ENCODE measurements at regions not wholly inside any gene's neighbourhood (a gene's known extent, or its start where the extent isn't known, plus 50 kb on each side); places are given as distances from the start of the nearest gene placed in this dataset.

GRCh38 chr2:105678346-105678745, 66.4 kb upstream of the NCK2 start:
- 78 to 92% (median 81%) methylated on average over 6 of the region's 6 CpGs for WGBS, 3 donors
- Histone ChIP-seq H3K27me3 (ENCODE audit: control insufficient read depth in 3 of 3, insufficient read depth in 3 of 3, low read length in 3 of 3) (peaks cover 0 to 3% (median 0%) of the 10 kb centered on the region in 3 donors), H3K4me1 (ENCODE audit: control insufficient read depth in 3 of 3, insufficient read depth in 2 of 3, low read depth in 1 of 3, low read length in 2 of 3) (no peaks in the 10 kb centered on the region), H3K9me3 (ENCODE audit: control insufficient read depth in 2 of 2, insufficient read depth in 1 of 2, low read depth in 1 of 2, low read length in 1 of 2) (no peaks in the 10 kb centered on the region), H3K4me3 (ENCODE audit: low read depth in 1 of 3, low read length in 3 of 3) (no peak overlapping the region), H3K36me3 (ENCODE audit: control insufficient read depth in 3 of 3, insufficient read depth in 2 of 3, low read depth in 1 of 3, low read length in 3 of 3) (no peaks in the 10 kb centered on the region), H3K27ac (ENCODE audit: low read depth in 1 of 3, low read length in 2 of 3) (no peak overlapping the region)
- no peak for FAIRE-seq
- no peak for DNase-seq

DNA sequence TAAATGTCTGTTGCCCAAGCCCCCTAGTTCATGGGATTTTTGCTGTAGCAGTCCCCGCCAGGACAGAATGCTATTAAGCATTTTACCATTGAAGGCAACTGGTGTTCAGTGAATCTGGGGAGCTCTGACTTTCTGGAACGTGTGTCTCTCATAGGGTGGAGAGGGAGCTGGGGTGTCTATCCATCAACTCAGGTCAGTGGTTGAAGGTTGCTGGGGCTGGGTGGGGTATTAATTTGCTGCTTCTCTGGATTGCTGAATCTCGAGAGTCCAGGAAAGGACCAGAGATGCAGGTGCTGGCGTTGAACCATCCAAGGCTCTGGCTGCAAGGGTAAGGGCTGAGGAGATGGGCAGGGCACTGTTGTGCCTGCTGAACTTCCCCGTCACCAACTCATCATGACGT, 66.8 kb upstream of the NCK2 start:
- H3K27ac ChIP-seq (ENCODE audit: low read depth in 1 of 3, low read length in 2 of 3), result no peak overlapping the region
- H3K27me3 ChIP-seq (ENCODE audit: control insufficient read depth in 3 of 3, insufficient read depth in 3 of 3, low read length in 3 of 3), result peaks cover 0 to 3% (median 0%) of the 10 kb centered on the region in 3 donors
- H3K4me3 ChIP-seq (ENCODE audit: low read depth in 1 of 3, low read length in 3 of 3), result no peak overlapping the region
- no peak for DNase-seq
- no peaks in the 10 kb centered on the region for H3K4me1 ChIP-seq (ENCODE audit: control insufficient read depth in 3 of 3, insufficient read depth in 2 of 3, low read depth in 1 of 3, low read length in 2 of 3)
- no peak for FAIRE-seq
- H3K9me3 ChIP-seq (ENCODE audit: control insufficient read depth in 2 of 2, insufficient read depth in 1 of 2, low read depth in 1 of 2, low read length in 1 of 2), result no peaks in the 10 kb centered on the region
- WGBS, 3 donors, result 84 to 90% (median 86%) methylated on average over 6 of the region's 6 CpGs
- no peaks in the 10 kb centered on the region for H3K36me3 ChIP-seq (ENCODE audit: control insufficient read depth in 3 of 3, insufficient read depth in 2 of 3, low read depth in 1 of 3, low read length in 3 of 3)

- 89 to 90% (median 89%) methylated on average over 4 of the region's 4 CpGs for WGBS, 3 donors
- no peak for DNase-seq
- no peaks in the 10 kb centered on the region for H3K9me3 ChIP-seq (ENCODE audit: control insufficient read depth in 2 of 2, insufficient read depth in 1 of 2, low read depth in 1 of 2, low read length in 1 of 2)
- FAIRE-seq, result no peak
- H3K27ac ChIP-seq (ENCODE audit: low read depth in 1 of 3, low read length in 2 of 3), result no peak overlapping the region
- peaks cover 0 to 3% (median 0%) of the 10 kb centered on the region in 3 donors for H3K27me3 ChIP-seq (ENCODE audit: control insufficient read depth in 3 of 3, insufficient read depth in 3 of 3, low read length in 3 of 3)
- H3K4me3 ChIP-seq (ENCODE audit: low read depth in 1 of 3, low read length in 3 of 3), result no peak overlapping the region
- no peaks in the 10 kb centered on the region for H3K36me3 ChIP-seq (ENCODE audit: control insufficient read depth in 3 of 3, insufficient read depth in 2 of 3, low read depth in 1 of 3, low read length in 3 of 3)
- no peaks in the 10 kb centered on the region for H3K4me1 ChIP-seq (ENCODE audit: control insufficient read depth in 3 of 3, insufficient read depth in 2 of 3, low read depth in 1 of 3, low read length in 2 of 3)
Observed at GRCh38 chr2:105675841-105676240, 68.9 kb upstream of the NCK2 start.

DNA sequence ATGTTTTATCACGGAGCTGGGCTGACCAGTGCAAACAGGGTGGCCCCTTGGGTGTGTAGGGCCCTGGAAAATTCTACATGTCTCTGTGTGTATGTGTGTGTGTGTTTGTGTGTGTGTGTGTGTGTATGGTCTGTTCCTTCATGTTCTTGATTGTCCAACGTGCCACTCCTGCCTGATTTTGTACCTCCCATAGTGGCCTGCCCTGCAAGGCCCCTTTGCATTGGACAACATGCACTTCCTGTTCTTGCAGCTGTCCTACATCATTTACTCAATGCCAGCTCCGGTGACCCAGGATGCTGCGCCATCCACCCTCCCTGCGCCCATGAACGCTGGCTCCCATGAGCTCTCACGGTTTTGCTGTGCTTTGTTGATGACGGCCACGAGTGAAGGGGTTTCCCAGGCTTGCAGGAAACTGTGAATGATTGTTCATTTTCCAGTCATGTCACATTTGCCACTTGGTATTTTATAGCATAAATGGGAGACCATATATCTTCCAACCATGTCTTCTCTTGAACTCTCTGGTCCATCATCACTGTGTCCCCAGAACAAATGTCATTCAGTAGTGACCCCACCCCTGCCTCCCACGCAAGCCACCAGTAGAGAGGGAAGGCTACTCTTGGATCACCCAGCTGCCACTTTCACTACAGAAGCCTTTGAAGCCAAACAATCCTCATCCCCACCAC, 69.7 kb upstream of the NCK2 start:
- 72 to 85% (median 75%) methylated on average over 10 of the region's 10 CpGs for WGBS, 3 donors
- no peak for FAIRE-seq

DNA sequence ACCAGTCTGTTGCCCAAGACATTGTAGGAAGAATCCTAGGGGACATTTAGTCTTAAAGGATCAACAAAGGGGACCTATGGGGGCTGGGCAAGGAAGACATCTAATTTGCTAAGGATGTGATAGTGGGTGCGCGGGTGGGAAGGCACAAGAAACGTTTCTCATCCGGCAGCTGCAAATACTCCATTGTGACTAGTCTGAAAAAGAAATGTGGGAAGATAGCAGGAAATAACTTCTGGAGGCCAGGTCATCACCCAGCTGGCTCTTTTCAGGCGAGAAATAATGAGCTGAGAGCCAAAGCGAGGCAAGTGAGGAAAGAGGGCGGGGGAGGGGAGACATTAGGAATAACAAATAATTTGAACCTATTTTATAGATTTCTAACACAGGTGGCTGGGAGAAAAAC, 70.3 kb upstream of the NCK2 start:
- 55 to 83% (median 76%) methylated on average over 7 of the region's 7 CpGs for WGBS, 3 donors
- Histone ChIP-seq H3K4me1 (ENCODE audit: control insufficient read depth in 3 of 3, insufficient read depth in 2 of 3, low read depth in 1 of 3, low read length in 2 of 3) (no peaks in the 10 kb centered on the region), H3K4me3 (ENCODE audit: low read depth in 1 of 3, low read length in 3 of 3) (no peak overlapping the region), H3K27me3 (ENCODE audit: control insufficient read depth in 3 of 3, insufficient read depth in 3 of 3, low read length in 3 of 3) (peaks cover 0 to 3% (median 0%) of the 10 kb centered on the region in 3 donors), H3K9me3 (ENCODE audit: control insufficient read depth in 2 of 2, insufficient read depth in 1 of 2, low read depth in 1 of 2, low read length in 1 of 2) (no peaks in the 10 kb centered on the region), H3K27ac (ENCODE audit: low read depth in 1 of 3, low read length in 2 of 3) (peak overlapping the region in 1 of 3 donors; percentile 4), H3K36me3 (ENCODE audit: control insufficient read depth in 3 of 3, insufficient read depth in 2 of 3, low read depth in 1 of 3, low read length in 3 of 3) (no peaks in the 10 kb centered on the region)
- FAIRE-seq (no peak), DNase-seq (no peak)

More for the DNA sequence above, 69.7 kb upstream of the NCK2 start:
- Histone ChIP-seq H3K4me3 (ENCODE audit: low read depth in 1 of 3, low read length in 3 of 3) (no peak overlapping the region), H3K27me3 (ENCODE audit: control insufficient read depth in 3 of 3, insufficient read depth in 3 of 3, low read length in 3 of 3) (peaks cover 0 to 3% (median 0%) of the 10 kb centered on the region in 3 donors), H3K9me3 (ENCODE audit: control insufficient read depth in 2 of 2, insufficient read depth in 1 of 2, low read depth in 1 of 2, low read length in 1 of 2) (no peaks in the 10 kb centered on the region), H3K36me3 (ENCODE audit: control insufficient read depth in 3 of 3, insufficient read depth in 2 of 3, low read depth in 1 of 3, low read length in 3 of 3) (no peaks in the 10 kb centered on the region), H3K4me1 (ENCODE audit: control insufficient read depth in 3 of 3, insufficient read depth in 2 of 3, low read depth in 1 of 3, low read length in 2 of 3) (no peaks in the 10 kb centered on the region), H3K27ac (ENCODE audit: low read depth in 1 of 3, low read length in 2 of 3) (no peak overlapping the region)
- no peak for DNase-seq

DNA sequence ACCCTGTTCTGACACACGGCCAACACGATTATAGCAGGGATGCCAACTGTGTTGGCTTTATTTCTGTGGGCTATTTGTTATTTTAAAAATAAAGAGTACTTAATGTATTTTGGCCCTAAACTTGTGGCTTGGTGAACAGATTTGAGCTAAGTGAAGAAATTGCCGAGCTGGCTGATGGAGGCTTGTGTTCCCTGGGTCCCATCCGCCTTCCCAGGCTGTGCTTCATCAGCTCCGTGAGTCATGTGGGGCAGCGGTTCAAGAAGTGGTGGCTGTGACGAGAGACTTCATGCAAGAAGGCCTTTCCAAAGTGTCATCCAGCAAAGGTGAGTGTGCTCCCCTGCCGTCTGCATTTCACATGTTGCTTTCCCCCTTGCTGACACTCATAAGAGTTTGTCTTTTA, 73.6 kb upstream of the NCK2 start:
- Histone ChIP-seq H3K36me3 (ENCODE audit: control insufficient read depth in 3 of 3, insufficient read depth in 2 of 3, low read depth in 1 of 3, low read length in 3 of 3) (no peaks in the 10 kb centered on the region), H3K27ac (ENCODE audit: low read depth in 1 of 3, low read length in 2 of 3) (no peak overlapping the region), H3K4me3 (ENCODE audit: low read depth in 1 of 3, low read length in 3 of 3) (no peak overlapping the region), H3K27me3 (ENCODE audit: control insufficient read depth in 3 of 3, insufficient read depth in 3 of 3, low read length in 3 of 3) (peaks cover 0 to 3% (median 0%) of the 10 kb centered on the region in 3 donors), H3K9me3 (ENCODE audit: control insufficient read depth in 2 of 2, insufficient read depth in 1 of 2, low read depth in 1 of 2, low read length in 1 of 2) (peaks cover 0 to 17% of the 10 kb centered on the region in 2 donors), H3K4me1 (ENCODE audit: control insufficient read depth in 3 of 3, insufficient read depth in 2 of 3, low read depth in 1 of 3, low read length in 2 of 3) (no peaks in the 10 kb centered on the region)
- FAIRE-seq, result no peak
- no peak for DNase-seq
- WGBS, 3 donors, result 75 to 87% (median 86%) methylated on average over 8 of the region's 8 CpGs

GRCh38 chr2:105669384-105669891, 75.3 kb upstream of the NCK2 start:
- H3K4me1 ChIP-seq (ENCODE audit: control insufficient read depth in 3 of 3, insufficient read depth in 2 of 3, low read depth in 1 of 3, low read length in 2 of 3), result no peaks in the 10 kb centered on the region
- no peak for FAIRE-seq
- peaks cover 0 to 23% of the 10 kb centered on the region in 2 donors for H3K9me3 ChIP-seq (ENCODE audit: control insufficient read depth in 2 of 2, insufficient read depth in 1 of 2, low read depth in 1 of 2, low read length in 1 of 2)
- no peak overlapping the region for H3K27ac ChIP-seq (ENCODE audit: low read depth in 1 of 3, low read length in 2 of 3)
- H3K4me3 ChIP-seq (ENCODE audit: low read depth in 1 of 3, low read length in 3 of 3), result no peak overlapping the region
- H3K27me3 ChIP-seq (ENCODE audit: control insufficient read depth in 3 of 3, insufficient read depth in 3 of 3, low read length in 3 of 3), result no peaks in the 10 kb centered on the region
- DNase-seq, result no peak
- 93 to 97% (median 95%) methylated on average over 4 of the region's 4 CpGs for WGBS, 3 donors
- no peaks in the 10 kb centered on the region for H3K36me3 ChIP-seq (ENCODE audit: control insufficient read depth in 3 of 3, insufficient read depth in 2 of 3, low read depth in 1 of 3, low read length in 3 of 3)

GRCh38 chr2:105665480-105665879, 79.2 kb upstream of the NCK2 start:
- H3K4me1 ChIP-seq (ENCODE audit: control insufficient read depth in 3 of 3, insufficient read depth in 2 of 3, low read depth in 1 of 3, low read length in 2 of 3), result no peaks in the 10 kb centered on the region
- no peak overlapping the region for H3K4me3 ChIP-seq (ENCODE audit: low read depth in 1 of 3, low read length in 3 of 3)
- H3K9me3 ChIP-seq (ENCODE audit: control insufficient read depth in 2 of 2, insufficient read depth in 1 of 2, low read depth in 1 of 2, low read length in 1 of 2), result peaks cover 0 to 25% of the 10 kb centered on the region in 2 donors
- H3K27me3 ChIP-seq (ENCODE audit: control insufficient read depth in 3 of 3, insufficient read depth in 3 of 3, low read length in 3 of 3), result no peaks in the 10 kb centered on the region
- 96 to 100% (median 96%) methylated on average over 1 of the region's 1 CpG for WGBS, 3 donors
- FAIRE-seq (no peak), DNase-seq (no peak)
- H3K36me3 ChIP-seq (ENCODE audit: control insufficient read depth in 3 of 3, insufficient read depth in 2 of 3, low read depth in 1 of 3, low read length in 3 of 3), result no peaks in the 10 kb centered on the region
- no peak overlapping the region for H3K27ac ChIP-seq (ENCODE audit: low read depth in 1 of 3, low read length in 2 of 3)

DNA sequence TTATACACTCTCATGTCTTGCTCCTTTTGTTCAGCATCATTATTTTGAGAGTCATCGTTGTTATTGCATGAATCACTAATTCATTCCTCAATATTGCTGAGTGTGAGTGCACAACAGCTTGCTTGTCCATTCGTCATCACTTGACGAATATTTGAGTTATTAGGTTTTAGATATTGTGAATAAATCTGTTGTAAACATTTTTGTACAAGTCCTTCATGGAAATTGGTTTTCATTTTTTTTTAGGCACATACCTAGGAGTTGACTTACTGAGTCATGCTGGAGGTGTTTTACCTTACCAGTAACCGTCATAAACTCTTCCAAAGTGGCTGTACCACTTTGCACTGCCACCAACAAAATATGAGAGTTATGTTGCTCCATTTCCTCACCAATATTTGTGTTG, 84.2 kb upstream of the NCK2 start:
- Histone ChIP-seq H3K36me3 (ENCODE audit: control insufficient read depth in 3 of 3, insufficient read depth in 2 of 3, low read depth in 1 of 3, low read length in 3 of 3) (no peaks in the 10 kb centered on the region), H3K27me3 (ENCODE audit: control insufficient read depth in 3 of 3, insufficient read depth in 3 of 3, low read length in 3 of 3) (no peaks in the 10 kb centered on the region), H3K9me3 (ENCODE audit: control insufficient read depth in 2 of 2, insufficient read depth in 1 of 2, low read depth in 1 of 2, low read length in 1 of 2) (peaks cover 0 to 3% of the 10 kb centered on the region in 2 donors), H3K4me3 (ENCODE audit: low read depth in 1 of 3, low read length in 3 of 3) (no peak overlapping the region), H3K4me1 (ENCODE audit: control insufficient read depth in 3 of 3, insufficient read depth in 2 of 3, low read depth in 1 of 3, low read length in 2 of 3) (no peaks in the 10 kb centered on the region), H3K27ac (ENCODE audit: low read depth in 1 of 3, low read length in 2 of 3) (no peak overlapping the region)
- 89 to 95% (median 92%) methylated on average over 4 of the region's 4 CpGs for WGBS, 3 donors
- DNase-seq (no peak), FAIRE-seq (no peak)
